ENCODE measurements at regions not wholly inside any gene's neighbourhood (a gene's known extent, or its start where the extent isn't known, plus 50 kb on each side); places are given as distances from the start of the nearest gene placed in this dataset.

DNA sequence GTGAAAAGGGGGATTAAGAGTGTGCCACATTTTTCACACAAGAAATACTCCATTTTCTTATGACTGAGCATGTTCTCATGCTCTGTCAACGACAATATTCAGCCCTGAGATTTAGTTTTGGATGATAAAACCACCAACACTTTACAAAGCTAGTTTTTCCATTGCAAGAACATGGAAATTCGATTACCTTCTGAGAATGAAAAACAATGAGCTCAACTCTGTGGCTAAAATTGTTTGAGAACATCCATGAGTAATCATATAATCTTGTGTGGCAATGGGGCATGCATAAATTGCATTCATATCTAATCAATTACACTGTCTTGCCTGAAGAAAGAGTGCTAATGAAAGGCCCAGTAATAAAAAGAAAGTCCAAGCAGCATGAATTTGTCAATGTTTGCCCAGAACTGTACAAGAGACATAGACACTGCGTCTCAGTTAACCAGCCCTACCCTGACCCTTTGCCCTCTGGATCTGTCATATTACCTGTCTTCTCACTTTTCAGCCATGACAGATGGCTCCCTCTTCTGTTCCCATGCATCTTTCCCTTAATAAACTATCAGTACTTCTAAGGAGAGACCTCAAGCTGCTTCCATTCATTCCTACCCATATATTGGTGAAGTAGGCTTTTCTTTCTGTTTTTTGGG lies 253.4 kb downstream of the FAM76B start:
- in situ Hi-C loops (cut with MboI; ENCODE audit: low sequenced_read_pairs): no loop called here
- H3K4me3 ChIP-seq: no peak overlapping the region
- no peaks in the 10 kb centered on the region for H3K9me3 ChIP-seq
- no peaks in the 10 kb centered on the region for H3K4me1 ChIP-seq
- H3K36me3 ChIP-seq (replicated peaks): no peaks in the 10 kb centered on the region
- no peak for DNase-seq (ENCODE audit: low spot score in 2 of 2)
- H3K27me3 ChIP-seq (ENCODE audit: low read depth): peaks cover 9% of the 10 kb centered on the region; the same call in 1 of the 2 replicates

DNA sequence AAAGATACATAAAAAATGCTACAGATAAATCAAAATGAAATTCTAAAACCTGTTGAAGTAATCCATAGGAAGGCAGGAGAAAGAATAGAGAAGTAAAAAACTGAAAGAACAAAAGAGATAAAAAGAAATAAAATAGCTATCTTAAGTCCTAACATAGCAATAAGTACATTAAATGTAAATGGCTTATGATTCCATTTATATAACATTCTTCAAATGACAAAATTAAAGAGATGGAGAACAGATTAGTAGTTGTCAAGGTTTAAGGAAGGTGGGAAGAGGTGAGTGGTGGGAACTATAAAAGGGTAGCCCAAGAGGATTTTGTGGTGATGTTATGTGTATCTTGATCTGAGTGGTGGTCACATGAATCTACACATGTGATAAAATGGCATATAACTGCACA lies 254.8 kb downstream of the FAM76B start:
- DNase-seq (ENCODE audit: low spot score in 2 of 2): no peak
- no peak overlapping the region for H3K4me3 ChIP-seq
- H3K4me1 ChIP-seq: no peaks in the 10 kb centered on the region
- in situ Hi-C loops (cut with MboI; ENCODE audit: low sequenced_read_pairs): no loop called here
- no peaks in the 10 kb centered on the region for H3K9me3 ChIP-seq
- no peaks in the 10 kb centered on the region for H3K36me3 ChIP-seq (replicated peaks)
- peaks cover 9% of the 10 kb centered on the region; the same call in 1 of the 2 replicates for H3K27me3 ChIP-seq (ENCODE audit: low read depth)

DNA sequence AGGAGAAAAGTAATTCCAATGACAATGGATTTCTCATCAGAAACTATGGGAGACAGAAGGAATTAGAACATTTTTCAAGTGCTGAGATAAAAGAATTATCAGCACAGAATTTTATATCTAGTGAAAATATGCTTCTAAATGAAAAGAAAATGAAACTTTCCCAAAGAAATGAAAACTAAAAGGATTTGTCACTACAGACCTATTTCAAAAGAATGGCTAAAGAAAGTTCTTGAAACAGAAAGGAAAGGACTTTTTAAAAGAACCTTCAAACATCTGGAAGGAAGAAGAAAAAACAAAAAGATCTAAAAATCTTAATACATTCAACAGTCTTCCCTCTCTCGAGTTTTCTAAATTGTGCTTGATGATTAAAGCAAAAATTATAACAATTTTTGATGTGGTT lies 255.4 kb downstream of the FAM76B start:
- H3K9me3 ChIP-seq: no peaks in the 10 kb centered on the region
- DNase-seq (ENCODE audit: low spot score in 2 of 2): no peak
- in situ Hi-C loops (cut with MboI; ENCODE audit: low sequenced_read_pairs): no loop called here
- no peaks in the 10 kb centered on the region for H3K36me3 ChIP-seq (replicated peaks)
- peaks cover 11% of the 10 kb centered on the region for H3K27me3 ChIP-seq (ENCODE audit: low read depth)
- H3K4me1 ChIP-seq: no peaks in the 10 kb centered on the region
- H3K4me3 ChIP-seq: no peak overlapping the region

DNA sequence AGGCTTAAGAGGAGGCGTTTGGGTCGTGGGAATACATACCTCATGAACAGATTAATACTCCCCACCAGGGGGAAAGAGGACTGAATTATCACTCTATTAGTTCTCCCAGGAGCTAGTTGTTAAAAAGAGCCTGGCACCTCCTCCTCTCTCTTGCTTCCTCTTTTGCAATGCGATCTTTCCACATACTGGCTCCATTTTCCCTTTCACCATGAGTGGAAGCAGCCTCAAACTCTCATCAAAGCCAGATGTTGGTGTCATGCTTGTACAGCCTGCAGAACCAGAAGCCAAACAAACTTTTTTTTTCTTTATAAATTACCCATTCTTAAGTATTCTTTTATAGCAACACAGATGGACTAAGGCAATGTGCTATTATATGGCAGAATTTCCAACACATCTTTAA lies 258.5 kb downstream of the FAM76B start:
- in situ Hi-C loops (cut with MboI; ENCODE audit: low sequenced_read_pairs): no loop called here
- H3K27me3 ChIP-seq (ENCODE audit: low read depth): peaks cover 16% of the 10 kb centered on the region

DNA sequence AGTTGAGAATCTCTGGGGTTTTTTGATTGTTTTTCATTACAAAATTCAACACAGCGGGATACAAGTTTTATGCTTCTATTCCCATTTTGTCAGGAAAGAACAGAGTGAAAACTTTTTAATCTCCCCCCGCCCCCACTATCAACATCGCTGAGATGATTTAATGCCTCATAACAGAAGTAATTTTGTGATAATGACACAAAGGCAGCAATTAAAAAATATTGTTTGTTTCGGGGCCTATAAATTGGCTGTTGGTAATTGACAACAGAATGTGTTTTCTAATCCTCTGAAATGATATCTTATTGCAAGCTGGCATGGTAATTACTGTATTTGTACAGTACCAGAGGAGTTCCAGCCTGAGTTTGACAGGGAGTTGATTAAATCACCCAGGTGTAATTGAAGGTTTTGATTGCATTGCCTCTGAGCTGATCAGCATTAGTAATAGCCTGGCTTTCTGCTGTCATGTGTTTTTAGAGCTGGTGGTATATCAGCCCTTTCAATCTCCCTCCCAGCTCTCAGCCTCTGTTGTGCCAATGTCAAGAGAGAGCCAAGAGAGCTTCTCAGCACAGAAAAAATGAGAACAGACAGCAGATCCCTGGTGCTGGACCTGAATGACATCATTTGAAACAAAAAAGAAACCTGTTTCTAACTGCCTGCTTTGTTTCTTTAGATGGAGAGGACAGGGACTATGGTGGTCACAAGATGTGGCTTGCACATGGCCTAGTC lies 265.1 kb downstream of the FAM76B start:
- DNase-seq (ENCODE audit: low spot score in 2 of 2): no peak
- peaks cover 7% of the 10 kb centered on the region; the same call in 1 of the 2 replicates for H3K4me1 ChIP-seq
- in situ Hi-C loops (cut with MboI; ENCODE audit: low sequenced_read_pairs): no loop called here
- no peak overlapping the region for H3K4me3 ChIP-seq
- no peaks in the 10 kb centered on the region for H3K36me3 ChIP-seq (replicated peaks)
- H3K9me3 ChIP-seq: no peaks in the 10 kb centered on the region
- H3K27me3 ChIP-seq (ENCODE audit: low read depth): peaks cover 23% of the 10 kb centered on the region

More for the DNA sequence above, 258.5 kb downstream of the FAM76B start:
- H3K36me3 ChIP-seq (replicated peaks): no peaks in the 10 kb centered on the region
- H3K4me1 ChIP-seq: peaks cover under 1% of the 10 kb centered on the region; the same call in 1 of the 2 replicates
- no peak overlapping the region for H3K4me3 ChIP-seq
- DNase-seq (ENCODE audit: low spot score in 2 of 2): no peak
- no peaks in the 10 kb centered on the region for H3K9me3 ChIP-seq

DNA sequence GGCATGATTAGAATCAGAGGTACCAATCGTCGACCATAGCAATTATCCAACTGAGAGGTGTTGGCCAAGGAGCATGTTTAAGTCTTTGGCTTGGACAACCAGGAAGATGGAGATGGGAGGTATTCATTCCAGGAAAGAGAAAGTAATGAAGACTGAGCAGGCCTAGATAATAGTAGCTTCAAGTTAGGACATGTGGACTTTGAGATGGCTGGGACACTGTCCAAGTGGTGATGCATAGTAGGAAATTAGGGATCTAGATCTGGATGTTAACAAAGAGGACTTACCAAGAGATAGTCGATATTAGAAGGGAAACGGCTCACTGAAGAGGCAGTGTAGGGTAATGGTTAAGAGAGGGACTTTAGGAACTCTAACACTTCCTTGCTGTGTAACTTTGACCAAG lies 266.7 kb downstream of the FAM76B start:
- in situ Hi-C loops (cut with MboI; ENCODE audit: low sequenced_read_pairs): no loop called here

DNA sequence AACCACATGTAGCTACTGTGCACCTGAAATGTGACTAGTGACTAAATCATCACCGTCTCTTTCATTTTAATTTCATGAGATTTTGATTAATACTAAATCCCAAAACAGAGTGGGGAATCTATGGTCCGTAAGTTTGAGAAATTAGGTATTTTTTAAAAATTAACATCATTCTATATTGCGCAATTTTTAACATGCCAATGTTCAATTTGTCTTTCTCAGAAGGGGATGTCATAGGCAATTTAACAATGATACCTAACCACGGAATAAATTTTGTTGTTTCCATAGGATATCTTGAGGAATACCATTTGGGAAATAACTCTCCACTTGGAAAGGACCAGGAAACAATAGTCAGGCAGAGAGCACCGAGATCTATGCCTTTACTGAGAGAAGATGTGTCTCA lies 267.7 kb downstream of the FAM76B start:
- H3K36me3 ChIP-seq (replicated peaks): no peaks in the 10 kb centered on the region
- no peak overlapping the region for H3K4me3 ChIP-seq
- H3K9me3 ChIP-seq: no peaks in the 10 kb centered on the region
- H3K4me1 ChIP-seq: peaks cover 7% of the 10 kb centered on the region; the same call in 1 of the 2 replicates
- no peak for DNase-seq (ENCODE audit: low spot score in 2 of 2)
- in situ Hi-C loops (cut with MboI; ENCODE audit: low sequenced_read_pairs): no loop called here
- H3K27me3 ChIP-seq (ENCODE audit: low read depth): peaks cover 16% of the 10 kb centered on the region

More for the DNA sequence above, 266.7 kb downstream of the FAM76B start:
- DNase-seq (ENCODE audit: low spot score in 2 of 2): no peak
- Histone ChIP-seq H3K4me1 (peaks cover 7% of the 10 kb centered on the region; the same call in 1 of the 2 replicates), H3K9me3 (no peaks in the 10 kb centered on the region), H3K36me3 (replicated peaks) (no peaks in the 10 kb centered on the region), H3K4me3 (no peak overlapping the region), H3K27me3 (ENCODE audit: low read depth) (peaks cover 19% of the 10 kb centered on the region)

DNA sequence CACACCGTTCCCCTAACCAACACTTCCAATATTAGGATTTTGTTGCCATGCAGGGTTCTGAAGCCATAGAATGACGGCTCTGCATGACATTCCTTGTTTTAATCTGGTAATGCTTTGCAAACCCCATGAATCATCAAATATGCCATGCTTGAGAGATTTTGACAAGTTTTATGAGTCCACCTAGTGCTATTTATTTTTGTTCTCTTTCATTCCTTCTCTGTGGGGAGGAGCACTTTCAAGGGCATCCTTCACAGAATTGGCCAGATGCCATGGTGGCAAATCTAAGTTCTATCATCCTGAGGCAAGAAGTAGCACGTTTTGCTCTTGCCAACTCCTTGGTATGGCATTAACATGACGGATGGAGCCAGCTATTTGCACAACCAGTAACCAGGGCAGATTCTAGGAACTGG lies 268.4 kb downstream of the FAM76B start:
- peaks cover 16% of the 10 kb centered on the region for H3K27me3 ChIP-seq (ENCODE audit: low read depth)
- H3K36me3 ChIP-seq (replicated peaks): no peaks in the 10 kb centered on the region
- in situ Hi-C loops (cut with MboI; ENCODE audit: low sequenced_read_pairs): no loop called here
- DNase-seq (ENCODE audit: low spot score in 2 of 2): peak in 1 of 2 experiments; percentile 14
- peaks cover 7% of the 10 kb centered on the region; the same call in 1 of the 2 replicates for H3K4me1 ChIP-seq
- H3K9me3 ChIP-seq: no peaks in the 10 kb centered on the region
- H3K4me3 ChIP-seq: no peak overlapping the region

DNA sequence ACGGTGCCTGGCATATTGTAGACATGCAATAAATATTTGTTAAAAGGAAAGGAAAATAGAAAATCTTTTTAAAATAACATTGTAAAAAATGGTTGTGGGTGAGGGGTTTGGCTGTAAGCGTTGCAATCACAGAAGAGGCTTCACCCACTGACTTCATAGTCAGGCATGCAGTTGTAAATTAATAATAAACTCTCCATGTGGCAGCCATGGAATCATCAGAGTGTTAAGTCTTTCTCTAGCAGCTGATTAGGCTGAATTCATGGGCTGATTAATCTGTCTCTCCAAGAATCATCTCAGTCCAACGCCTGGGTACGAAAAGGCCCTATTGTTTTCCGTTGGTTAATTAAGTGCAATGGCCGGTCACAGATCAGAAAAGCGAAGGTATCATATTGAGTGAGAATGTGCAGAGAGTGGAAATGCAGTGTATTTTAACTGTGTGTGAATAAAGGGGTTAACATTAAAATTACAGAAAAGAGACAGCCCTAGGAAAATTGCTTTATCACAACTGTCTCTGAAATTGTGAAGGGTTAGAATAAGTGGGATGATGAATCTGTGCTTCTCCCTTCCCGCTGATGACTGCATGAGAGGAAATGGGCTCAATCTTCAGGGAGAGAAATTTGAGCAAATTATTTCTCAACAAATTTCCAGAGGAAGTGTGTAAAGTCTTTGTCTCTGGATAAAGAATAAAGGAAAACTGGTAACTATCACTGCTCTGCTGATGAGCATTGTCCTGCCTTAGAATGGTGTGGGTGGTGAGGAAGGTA lies 269.0 kb downstream of the FAM76B start:
- H3K27me3 ChIP-seq (ENCODE audit: low read depth): peaks cover 16% of the 10 kb centered on the region
- H3K4me1 ChIP-seq: peaks cover under 1% of the 10 kb centered on the region; the same call in 1 of the 2 replicates
- H3K36me3 ChIP-seq (replicated peaks): no peaks in the 10 kb centered on the region
- H3K9me3 ChIP-seq: no peaks in the 10 kb centered on the region
- no peak overlapping the region for H3K4me3 ChIP-seq
- in situ Hi-C loops (cut with MboI; ENCODE audit: low sequenced_read_pairs): no loop called here
- no peak for DNase-seq (ENCODE audit: low spot score in 2 of 2)

DNA sequence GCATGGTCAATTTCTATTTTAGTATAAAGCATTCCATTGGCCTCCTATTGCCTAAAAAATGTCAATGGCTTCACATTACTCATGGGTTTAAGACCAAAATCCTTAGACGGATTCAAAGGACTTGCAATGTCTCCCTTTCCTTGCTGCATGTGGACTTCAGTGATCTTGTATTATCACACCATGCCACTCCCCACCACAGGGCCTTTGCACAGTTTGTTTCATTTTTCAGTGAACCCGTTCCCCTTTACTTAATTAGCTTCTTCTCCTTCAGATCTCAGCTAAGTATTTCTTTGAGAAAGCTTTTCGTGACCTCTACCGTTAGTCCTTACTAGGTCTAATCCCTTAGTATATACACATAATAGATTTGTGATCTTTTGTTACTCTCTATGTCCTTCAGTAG lies 269.7 kb downstream of the FAM76B start:
- peaks cover 11% of the 10 kb centered on the region for H3K27me3 ChIP-seq (ENCODE audit: low read depth)
- H3K4me3 ChIP-seq: no peak overlapping the region
- no peak for DNase-seq (ENCODE audit: low spot score in 2 of 2)
- no peaks in the 10 kb centered on the region for H3K36me3 ChIP-seq (replicated peaks)
- in situ Hi-C loops (cut with MboI; ENCODE audit: low sequenced_read_pairs): no loop called here
- no peaks in the 10 kb centered on the region for H3K4me1 ChIP-seq
- no peaks in the 10 kb centered on the region for H3K9me3 ChIP-seq

DNA sequence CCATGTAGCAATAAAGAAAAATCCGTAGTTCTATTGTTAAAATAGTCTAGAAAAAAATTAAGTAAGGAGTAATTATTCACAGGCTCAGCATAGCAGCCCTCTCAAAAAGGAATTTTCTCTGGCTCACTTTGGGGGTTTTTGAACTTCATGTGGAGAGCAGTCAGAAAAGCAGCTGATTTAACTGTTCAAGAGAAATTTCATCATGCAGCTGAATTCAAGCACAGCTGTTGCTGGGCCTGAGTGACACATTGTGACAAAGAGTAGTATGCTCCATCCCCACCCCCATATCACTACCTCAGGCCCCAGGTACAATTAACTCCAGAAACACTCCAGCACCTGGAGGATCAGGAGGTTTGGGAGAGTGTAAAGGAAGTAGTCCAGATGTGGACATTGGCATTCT lies 272.1 kb downstream of the FAM76B start:
- H3K4me3 ChIP-seq: no peak overlapping the region
- no peaks in the 10 kb centered on the region for H3K9me3 ChIP-seq
- peaks cover 6% of the 10 kb centered on the region for H3K27me3 ChIP-seq (ENCODE audit: low read depth)
- no peaks in the 10 kb centered on the region for H3K4me1 ChIP-seq
- H3K36me3 ChIP-seq (replicated peaks): no peaks in the 10 kb centered on the region
- DNase-seq (ENCODE audit: low spot score in 2 of 2): no peak
- in situ Hi-C loops (cut with MboI; ENCODE audit: low sequenced_read_pairs): no loop called here

DNA sequence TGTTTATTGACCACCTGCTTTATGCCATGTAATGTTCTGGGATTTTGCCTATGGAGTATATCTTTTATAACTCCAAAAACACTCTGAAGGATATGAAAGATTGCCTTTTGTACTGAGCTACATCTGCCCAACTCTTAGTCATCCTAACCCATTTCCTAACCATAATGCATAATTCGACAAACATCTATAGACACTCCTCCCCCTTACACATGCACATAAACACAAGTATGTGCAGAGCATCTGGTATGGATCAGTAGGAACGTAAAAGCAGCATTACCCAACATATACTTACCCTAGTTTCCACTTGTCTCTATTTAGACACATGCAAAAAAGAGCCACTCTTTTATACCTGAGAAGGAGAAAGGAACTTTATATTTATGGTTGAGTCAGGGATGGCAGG lies 272.8 kb downstream of the FAM76B start:
- Histone ChIP-seq H3K4me1 (no peaks in the 10 kb centered on the region), H3K4me3 (no peak overlapping the region), H3K36me3 (replicated peaks) (no peaks in the 10 kb centered on the region), H3K9me3 (no peaks in the 10 kb centered on the region), H3K27me3 (ENCODE audit: low read depth) (peaks cover 2% of the 10 kb centered on the region)
- in situ Hi-C loops (cut with MboI; ENCODE audit: low sequenced_read_pairs): no loop called here
- no peak for DNase-seq (ENCODE audit: low spot score in 2 of 2)

DNA sequence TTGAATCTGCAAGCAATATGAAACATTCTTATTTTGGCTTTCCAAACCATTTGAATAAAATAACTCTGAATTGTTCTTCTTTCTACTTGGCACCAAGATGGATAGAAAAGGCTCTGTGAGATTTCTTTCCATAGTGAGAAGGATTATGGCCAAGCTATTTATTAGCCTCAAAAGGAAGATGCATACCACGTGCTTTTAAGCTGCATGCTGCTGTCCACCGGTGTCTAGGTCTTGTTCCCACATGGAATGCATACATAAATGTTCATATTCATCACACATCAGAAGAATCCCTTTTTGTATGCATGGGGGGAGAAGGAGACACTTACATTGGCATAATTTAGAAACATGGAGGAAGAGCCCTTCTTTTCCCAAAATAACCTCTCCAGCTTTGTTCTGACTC lies 273.4 kb downstream of the FAM76B start:
- no peaks in the 10 kb centered on the region for H3K36me3 ChIP-seq (replicated peaks)
- in situ Hi-C loops (cut with MboI; ENCODE audit: low sequenced_read_pairs): no loop called here
- H3K4me1 ChIP-seq: no peaks in the 10 kb centered on the region
- DNase-seq (ENCODE audit: low spot score in 2 of 2): no peak
- no peaks in the 10 kb centered on the region; the same call in 1 of the 2 replicates for H3K27me3 ChIP-seq (ENCODE audit: low read depth)
- no peaks in the 10 kb centered on the region for H3K9me3 ChIP-seq
- no peak overlapping the region for H3K4me3 ChIP-seq

DNA sequence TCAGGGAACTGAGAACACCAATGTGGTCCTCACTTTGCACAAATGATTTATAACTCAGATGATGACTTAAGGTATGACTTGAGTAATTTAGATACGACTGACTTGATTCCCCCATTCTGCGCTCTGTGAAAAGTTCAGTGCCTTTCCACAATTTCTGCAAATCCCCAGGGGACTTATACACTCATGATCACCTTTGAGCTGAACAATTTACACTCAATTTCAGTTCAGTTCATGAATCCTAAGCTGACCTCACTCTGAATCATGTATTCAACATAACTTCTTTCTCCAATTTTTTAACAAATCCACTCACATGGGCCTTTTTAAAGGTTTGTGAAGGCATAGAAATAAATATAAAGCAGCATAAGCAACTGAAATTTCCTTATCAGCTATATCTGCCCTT lies 274.2 kb downstream of the FAM76B start:
- H3K9me3 ChIP-seq: no peaks in the 10 kb centered on the region
- no peak overlapping the region for H3K4me3 ChIP-seq
- no peaks in the 10 kb centered on the region for H3K4me1 ChIP-seq
- H3K27me3 ChIP-seq (ENCODE audit: low read depth): no peaks in the 10 kb centered on the region; the same call in 1 of the 2 replicates
- no peaks in the 10 kb centered on the region for H3K36me3 ChIP-seq (replicated peaks)
- in situ Hi-C loops (cut with MboI; ENCODE audit: low sequenced_read_pairs): no loop called here
- no peak for DNase-seq (ENCODE audit: low spot score in 2 of 2)

All from HAP-1 (cell line).